Osteoblast (primary cell): ENCODE measurements at regions not wholly inside any gene's neighbourhood (a gene's known extent, or its start where the extent isn't known, plus 50 kb on each side); places are given as distances from the start of the nearest gene placed in this dataset.

Source experiments
- DNase-seq: peaks from one replicate; pipeline ENCODE4 v3.0.0; 2011; ENCODE audit warnings: low spot score, mixed read lengths; ENCODE audit not compliant: insufficient read length; ENCODE audit errors: missing footprints
- H2AFZ ChIP-seq: 2 replicates; pipeline ENCODE4 v1.6.0; 2011; ENCODE audit warnings: mild to moderate bottlenecking, low read length
- H3K27ac ChIP-seq: 2 replicates; pipeline ENCODE4 v1.5.1; 2011; ENCODE audit warnings: mild to moderate bottlenecking, low read depth, low read length, moderate library complexity
- H3K27me3 ChIP-seq: 2 replicates; pipeline ENCODE4 v1.6.0; 2012; ENCODE audit warnings: mild to moderate bottlenecking, control low read depth, inconsistent platforms, low read length, moderate library complexity; ENCODE audit not compliant: insufficient read depth
- H3K36me3 ChIP-seq: 2 replicates; pipeline ENCODE4 v1.5.1; 2011; ENCODE audit warnings: mild to moderate bottlenecking, low read length, control low read depth, moderate library complexity; ENCODE audit not compliant: insufficient read depth
- H3K4me1 ChIP-seq: 2 replicates; pipeline ENCODE4 v1.5.1; 2011; ENCODE audit warnings: mild to moderate bottlenecking, low read length, control low read depth, moderate library complexity; ENCODE audit not compliant: insufficient read depth
- H3K4me2 ChIP-seq: 2 replicates; pipeline ENCODE4 v1.6.0; 2011; ENCODE audit warnings: mild to moderate bottlenecking, low read length; ENCODE audit not compliant: insufficient read depth
- H3K4me3 ChIP-seq: fragments of 200-600 bp; sonication (generic); 3 replicates; pipeline ENCODE4 v1.5.1; 2012; ENCODE audit warnings: mild to moderate bottlenecking, low read length, inconsistent platforms; ENCODE audit not compliant: insufficient read depth
- H3K79me2 ChIP-seq: 2 replicates; pipeline ENCODE4 v1.6.0; 2012; ENCODE audit warnings: mild to moderate bottlenecking, low read length, control low read depth, inconsistent platforms; ENCODE audit not compliant: insufficient read depth
- H3K9me3 ChIP-seq: 2 replicates; pipeline ENCODE4 v1.5.1; 2011; ENCODE audit warnings: low read depth, low read length, control low read depth
- H4K20me1 ChIP-seq: 2 replicates; pipeline ENCODE4 v1.6.0; 2012; ENCODE audit warnings: mild to moderate bottlenecking, low read length, control low read depth; ENCODE audit not compliant: insufficient read depth
- TF ChIP-seq, protein P1 (sequence below): IDR thresholded peaks from 2 replicates; pipeline ENCODE4 v1.5.1; 2011; ENCODE audit warnings: mild to moderate bottlenecking, low read depth, low read length, moderate library complexity; ENCODE audit errors: extremely low read depth

DNA sequence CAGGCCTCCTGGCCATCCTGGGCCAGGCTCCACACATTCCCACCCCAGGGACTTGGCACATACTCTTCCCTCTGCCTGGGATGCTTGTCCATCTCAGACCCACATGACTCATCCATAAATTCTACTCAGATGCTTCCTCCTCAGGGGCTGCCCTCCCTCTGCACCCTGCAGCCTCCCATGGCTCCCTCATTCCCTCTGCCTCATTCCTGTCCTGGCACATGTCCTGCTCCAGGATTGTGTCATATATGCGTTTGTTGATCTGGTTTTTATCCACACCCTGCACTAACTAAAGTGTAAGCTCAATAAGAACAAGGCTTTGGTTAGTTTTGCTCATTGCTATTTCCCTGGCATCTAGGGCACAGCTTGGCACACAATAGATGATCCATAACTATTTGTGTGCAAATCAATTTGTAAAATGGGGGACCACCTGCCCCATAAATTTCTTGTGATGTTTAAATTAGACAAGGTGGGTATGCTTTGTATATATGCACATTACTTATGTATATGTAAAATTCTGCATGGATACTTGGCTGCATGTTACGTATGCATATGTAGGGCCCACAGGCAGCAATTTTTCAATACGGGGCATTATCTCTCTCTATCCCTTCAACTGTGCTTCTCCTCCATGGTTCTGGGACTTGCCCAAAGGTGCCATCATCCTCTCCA is 191.4 kb downstream of the PTPRU start:
- no peak overlapping the region for H3K4me2 ChIP-seq
- H4K20me1 ChIP-seq = no peaks in the 10 kb centered on the region
- H3K27me3 ChIP-seq = peaks cover 4% of the 10 kb centered on the region
- no peak for DNase-seq
- no peak overlapping the region for H3K4me3 ChIP-seq
- no peak overlapping the region for H2AFZ ChIP-seq
- TF ChIP-seq, protein P1, sequence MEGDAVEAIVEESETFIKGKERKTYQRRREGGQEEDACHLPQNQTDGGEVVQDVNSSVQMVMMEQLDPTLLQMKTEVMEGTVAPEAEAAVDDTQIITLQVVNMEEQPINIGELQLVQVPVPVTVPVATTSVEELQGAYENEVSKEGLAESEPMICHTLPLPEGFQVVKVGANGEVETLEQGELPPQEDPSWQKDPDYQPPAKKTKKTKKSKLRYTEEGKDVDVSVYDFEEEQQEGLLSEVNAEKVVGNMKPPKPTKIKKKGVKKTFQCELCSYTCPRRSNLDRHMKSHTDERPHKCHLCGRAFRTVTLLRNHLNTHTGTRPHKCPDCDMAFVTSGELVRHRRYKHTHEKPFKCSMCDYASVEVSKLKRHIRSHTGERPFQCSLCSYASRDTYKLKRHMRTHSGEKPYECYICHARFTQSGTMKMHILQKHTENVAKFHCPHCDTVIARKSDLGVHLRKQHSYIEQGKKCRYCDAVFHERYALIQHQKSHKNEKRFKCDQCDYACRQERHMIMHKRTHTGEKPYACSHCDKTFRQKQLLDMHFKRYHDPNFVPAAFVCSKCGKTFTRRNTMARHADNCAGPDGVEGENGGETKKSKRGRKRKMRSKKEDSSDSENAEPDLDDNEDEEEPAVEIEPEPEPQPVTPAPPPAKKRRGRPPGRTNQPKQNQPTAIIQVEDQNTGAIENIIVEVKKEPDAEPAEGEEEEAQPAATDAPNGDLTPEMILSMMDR = no peak
- no peaks in the 10 kb centered on the region for H3K79me2 ChIP-seq
- no peak overlapping the region for H3K27ac ChIP-seq
- H3K4me1 ChIP-seq = no peaks in the 10 kb centered on the region
- H3K36me3 ChIP-seq = no peaks in the 10 kb centered on the region
- H3K9me3 ChIP-seq = no peaks in the 10 kb centered on the region

DNA sequence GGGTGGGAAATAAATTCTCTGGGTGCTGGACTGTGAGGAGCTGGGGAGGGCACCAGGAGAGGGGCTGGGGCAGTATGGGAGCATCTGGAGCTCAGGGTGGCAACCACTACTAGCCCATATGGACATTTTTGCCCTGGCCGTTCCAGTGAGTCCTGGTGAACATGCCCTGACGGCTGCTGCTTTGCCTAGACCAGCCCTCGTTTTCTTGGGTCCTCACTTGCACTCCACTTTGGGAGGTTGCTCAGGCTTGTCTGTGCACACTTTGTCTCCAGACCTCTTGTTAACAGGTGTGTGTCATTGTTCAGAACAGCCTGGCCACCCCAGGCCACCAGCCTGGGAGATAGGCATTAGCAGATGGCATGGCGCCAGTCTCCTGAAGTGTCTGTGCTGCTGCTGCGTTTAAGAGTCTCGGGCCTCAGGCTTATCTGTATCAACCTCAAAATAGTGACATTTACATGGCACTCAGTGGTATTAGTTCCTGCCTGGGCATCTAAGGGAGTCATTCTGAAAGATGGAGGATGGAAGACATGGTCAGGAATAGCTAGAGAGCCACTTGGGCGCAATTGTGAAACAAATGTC is 190.5 kb downstream of the PTPRU start:
- no peak overlapping the region for H2AFZ ChIP-seq
- H3K27me3 ChIP-seq = peaks cover 4% of the 10 kb centered on the region
- no peaks in the 10 kb centered on the region for H3K36me3 ChIP-seq
- H3K79me2 ChIP-seq = no peaks in the 10 kb centered on the region
- H3K4me3 ChIP-seq = no peak overlapping the region
- no peaks in the 10 kb centered on the region for H3K4me1 ChIP-seq
- no peak for DNase-seq
- H3K27ac ChIP-seq = no peak overlapping the region
- no peak overlapping the region for H3K4me2 ChIP-seq
- H3K9me3 ChIP-seq = no peaks in the 10 kb centered on the region
- TF ChIP-seq, protein P1 = no peak
- no peaks in the 10 kb centered on the region for H4K20me1 ChIP-seq

DNA sequence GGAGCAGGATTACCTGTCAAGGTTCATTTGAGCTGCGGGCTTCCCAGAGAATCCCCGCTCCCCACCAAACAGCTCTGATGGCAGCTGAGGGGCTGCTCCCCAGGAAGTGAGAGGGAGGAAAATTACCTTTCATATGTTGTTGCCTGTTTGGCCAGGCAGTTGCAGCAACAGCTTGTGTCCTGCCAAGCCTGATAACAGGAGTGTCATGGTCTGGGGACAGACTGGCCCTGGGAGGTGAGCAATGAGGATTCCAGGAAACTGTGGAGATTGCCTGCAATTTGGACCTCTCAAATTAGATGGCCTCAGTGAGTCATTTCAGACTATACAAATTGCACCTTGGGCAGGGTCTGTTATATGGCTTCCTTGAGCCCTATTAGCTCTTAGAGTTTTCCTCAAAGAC is 189.3 kb downstream of the PTPRU start:
- Histone ChIP-seq H4K20me1 (no peaks in the 10 kb centered on the region), H3K9me3 (no peaks in the 10 kb centered on the region), H2AFZ (no peak overlapping the region), H3K4me3 (no peak overlapping the region), H3K36me3 (no peaks in the 10 kb centered on the region), H3K79me2 (no peaks in the 10 kb centered on the region), H3K27me3 (no peaks in the 10 kb centered on the region), H3K4me2 (no peak overlapping the region), H3K4me1 (no peaks in the 10 kb centered on the region), H3K27ac (no peak overlapping the region)
- no peak for DNase-seq
- TF ChIP-seq, protein P1 = no peak

DNA sequence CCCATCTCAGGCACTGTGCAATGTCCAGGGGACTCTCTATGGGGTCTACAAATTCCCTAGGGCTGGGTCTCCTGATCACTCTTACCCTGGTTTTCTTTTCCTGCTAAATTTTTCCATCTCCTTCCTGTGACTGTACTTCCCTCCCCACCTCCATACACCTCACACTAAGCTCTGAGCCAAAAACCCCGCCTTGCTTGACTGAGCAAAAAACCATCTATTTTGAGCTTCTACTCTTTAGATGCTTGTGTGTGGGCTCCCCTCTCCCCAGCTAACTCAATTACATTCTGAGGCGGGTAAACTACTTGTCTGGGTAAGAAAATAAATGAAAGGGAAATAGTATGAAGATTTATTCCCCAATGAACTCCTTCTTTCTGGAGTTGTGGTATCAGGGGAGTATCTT is 187.9 kb downstream of the PTPRU start:
- no peaks in the 10 kb centered on the region for H3K79me2 ChIP-seq
- DNase-seq = no peak

More for the DNA sequence above, 187.9 kb downstream of the PTPRU start:
- H3K4me2 ChIP-seq = no peak overlapping the region
- no peak overlapping the region for H3K4me3 ChIP-seq
- H3K9me3 ChIP-seq = no peaks in the 10 kb centered on the region
- no peak overlapping the region for H3K27ac ChIP-seq
- H3K4me1 ChIP-seq = no peaks in the 10 kb centered on the region
- TF ChIP-seq, protein P1 = no peak
- H2AFZ ChIP-seq = no peak overlapping the region
- no peaks in the 10 kb centered on the region for H4K20me1 ChIP-seq
- H3K27me3 ChIP-seq = no peaks in the 10 kb centered on the region
- H3K36me3 ChIP-seq = no peaks in the 10 kb centered on the region
